GM12873 (cell line): ENCODE measurements at regions not wholly inside any gene's neighbourhood (a gene's known extent, or its start where the extent isn't known, plus 50 kb on each side); places are given as distances from the start of the nearest gene placed in this dataset.

Experiments
- TF ChIP-seq, protein P1 (sequence below): IDR thresholded peaks from 2 replicates; pipeline ENCODE4 v1.5.1; 2012; ENCODE audit warnings: low read depth, mild to moderate bottlenecking, moderate library complexity, low read length, control low read depth; ENCODE audit not compliant: insufficient read depth; ENCODE audit errors: missing control alignments

- TF ChIP-seq, protein P1, sequence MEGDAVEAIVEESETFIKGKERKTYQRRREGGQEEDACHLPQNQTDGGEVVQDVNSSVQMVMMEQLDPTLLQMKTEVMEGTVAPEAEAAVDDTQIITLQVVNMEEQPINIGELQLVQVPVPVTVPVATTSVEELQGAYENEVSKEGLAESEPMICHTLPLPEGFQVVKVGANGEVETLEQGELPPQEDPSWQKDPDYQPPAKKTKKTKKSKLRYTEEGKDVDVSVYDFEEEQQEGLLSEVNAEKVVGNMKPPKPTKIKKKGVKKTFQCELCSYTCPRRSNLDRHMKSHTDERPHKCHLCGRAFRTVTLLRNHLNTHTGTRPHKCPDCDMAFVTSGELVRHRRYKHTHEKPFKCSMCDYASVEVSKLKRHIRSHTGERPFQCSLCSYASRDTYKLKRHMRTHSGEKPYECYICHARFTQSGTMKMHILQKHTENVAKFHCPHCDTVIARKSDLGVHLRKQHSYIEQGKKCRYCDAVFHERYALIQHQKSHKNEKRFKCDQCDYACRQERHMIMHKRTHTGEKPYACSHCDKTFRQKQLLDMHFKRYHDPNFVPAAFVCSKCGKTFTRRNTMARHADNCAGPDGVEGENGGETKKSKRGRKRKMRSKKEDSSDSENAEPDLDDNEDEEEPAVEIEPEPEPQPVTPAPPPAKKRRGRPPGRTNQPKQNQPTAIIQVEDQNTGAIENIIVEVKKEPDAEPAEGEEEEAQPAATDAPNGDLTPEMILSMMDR = no peak
Measured at GRCh38 chr5:28027851-28028250, 989.5 kb upstream of the CDH9 start.

DNA sequence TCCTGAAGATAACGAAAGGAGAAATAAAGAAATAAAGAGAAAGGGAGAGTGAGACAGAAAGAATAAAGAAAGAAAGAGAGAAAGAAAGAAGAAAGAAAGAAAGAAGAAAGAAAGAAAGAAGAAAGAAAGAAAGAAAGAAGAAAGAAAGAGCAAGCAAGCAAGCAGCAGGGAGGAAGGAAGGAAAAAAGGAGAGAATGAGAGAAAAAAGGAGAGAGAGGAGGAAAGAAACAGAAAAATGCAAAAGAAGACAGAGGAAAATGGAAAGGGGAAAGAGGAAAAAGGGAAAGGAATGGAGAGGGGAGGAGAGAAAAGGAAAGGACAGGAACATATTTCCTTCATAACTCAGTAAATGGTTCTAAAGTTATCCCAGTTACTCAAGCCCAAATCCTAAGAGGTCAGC is 978.8 kb upstream of the CDH9 start:
- TF ChIP-seq, protein P1 = no peak

DNA sequence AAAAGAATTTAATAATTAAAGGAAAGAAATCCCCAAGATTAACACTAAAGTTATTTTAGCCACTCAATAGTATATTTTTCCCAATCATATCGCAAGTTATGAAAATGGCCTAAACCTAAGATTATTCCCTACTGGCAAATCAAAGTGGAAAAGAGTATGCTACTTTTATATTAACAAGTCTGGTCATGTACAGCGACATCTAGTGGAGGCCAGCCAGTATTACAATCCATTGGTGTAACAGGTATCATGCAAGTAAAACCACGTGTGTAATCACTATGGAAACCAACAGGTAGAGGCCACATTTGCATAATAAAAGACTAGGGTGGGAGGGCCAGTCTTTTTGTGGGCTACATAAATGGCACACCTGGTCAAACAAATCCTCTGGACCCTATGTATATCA is 976.4 kb upstream of the CDH9 start:
- TF ChIP-seq, protein P1 = peak; percentile 59

DNA sequence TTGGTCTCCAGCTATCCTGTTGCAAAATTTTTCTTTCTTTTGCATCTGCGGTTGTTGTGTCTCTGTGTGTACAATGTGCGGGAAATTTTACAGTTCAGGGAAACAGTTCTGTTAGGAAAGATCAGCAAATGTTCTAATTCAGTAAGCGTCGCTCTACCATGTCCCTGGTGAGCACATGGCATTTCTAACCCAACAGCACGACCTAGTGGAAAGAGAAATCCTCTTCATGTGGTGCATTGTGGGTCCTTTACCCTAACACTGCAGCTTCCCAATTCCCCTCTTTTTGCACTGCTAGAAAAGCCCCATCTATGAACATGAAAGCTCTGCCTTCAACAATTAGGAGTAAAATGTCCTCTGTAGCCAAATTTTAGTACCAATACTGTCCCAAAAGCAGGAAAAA is 974.2 kb upstream of the CDH9 start:
- TF ChIP-seq, protein P1 = no peak

DNA sequence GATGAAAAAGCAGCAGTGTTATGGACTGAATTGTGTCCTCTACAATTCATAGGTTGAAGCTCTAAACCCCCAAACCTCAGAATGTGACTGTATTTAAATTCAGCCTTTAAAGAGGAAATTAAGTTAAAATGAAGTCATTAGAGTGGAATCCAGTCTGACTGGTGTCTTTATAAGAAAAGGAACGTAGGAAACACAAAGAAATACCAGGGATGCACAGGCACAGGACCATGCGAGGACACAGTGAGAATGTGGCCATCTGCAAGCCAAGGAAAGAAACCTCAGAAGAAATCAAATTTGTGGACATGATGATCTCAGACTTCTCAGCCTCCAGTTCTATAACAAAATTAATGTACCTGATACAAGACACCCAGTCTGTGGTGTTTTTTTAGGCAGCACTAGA is 971.2 kb upstream of the CDH9 start:
- TF ChIP-seq, protein P1 = no peak

- TF ChIP-seq, protein P1 = no peak
Measured at GRCh38 chr5:27996665-27997064, 958.3 kb upstream of the CDH9 start.

DNA sequence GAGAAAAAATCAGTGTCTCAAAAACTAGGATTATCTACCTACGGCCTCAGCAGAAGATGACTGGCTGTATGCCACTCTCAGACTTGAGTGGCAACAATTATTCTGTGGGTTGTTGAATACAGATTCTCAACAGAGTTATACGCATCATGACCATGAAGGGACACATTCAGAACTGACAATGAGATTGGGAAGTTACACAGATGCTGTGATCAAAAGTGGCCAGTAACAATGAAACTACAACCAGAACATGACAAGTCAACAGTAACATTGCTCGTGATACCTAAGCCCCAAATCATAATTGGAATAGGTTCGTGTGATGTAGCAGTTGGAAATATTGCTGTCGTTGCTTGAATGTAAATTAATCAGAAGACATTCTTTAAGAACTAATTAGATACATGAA is 957.5 kb upstream of the CDH9 start:
- TF ChIP-seq, protein P1 = no peak

DNA sequence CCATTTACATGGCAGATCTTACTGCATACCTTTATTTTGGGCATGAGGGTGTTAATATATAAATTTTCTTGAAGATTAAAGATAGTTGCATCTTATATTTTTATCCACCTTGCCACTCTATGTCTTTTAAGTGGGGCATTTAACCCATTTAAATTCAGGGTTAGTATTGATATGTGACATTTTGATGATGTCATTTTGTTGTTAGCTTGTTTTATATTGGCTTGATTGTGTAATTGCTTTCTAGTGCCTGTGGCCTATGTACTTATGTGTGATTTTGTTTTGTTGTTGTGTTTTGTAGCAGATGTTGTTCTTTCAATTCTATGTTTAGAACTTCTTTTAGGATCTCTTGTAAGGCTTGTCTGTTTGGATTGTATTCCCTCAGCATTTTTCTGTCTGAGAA is 939.9 kb upstream of the CDH9 start:
- TF ChIP-seq, protein P1 = no peak
